Sigmoid colon (tissue), 4 donors: ENCODE measurements at regions not wholly inside any gene's neighbourhood (a gene's known extent, or its start where the extent isn't known, plus 50 kb on each side); places are given as distances from the start of the nearest gene placed in this dataset.

ENCODE experiments used
- CTCF ChIP-seq, 4 experiments: fragments of 450-650 bp in 3 of 4; fragments of 200-600 bp in 1 of 4; IDR thresholded peaks; one replicate each; pipeline ENCODE4 v1.5.1; 2016 to 2019; ENCODE audit warnings: antibody characterized with exemption in 4 of 4, mild to moderate bottlenecking in 3 of 4, moderate library complexity in 2 of 4
- POLR2A ChIP-seq, 2 donors: fragments of 450-650 bp; IDR thresholded peaks; one replicate each; pipeline ENCODE4 v1.6.1; 2016; ENCODE audit warnings: antibody characterized with exemption in 2 of 2, mild to moderate bottlenecking in 2 of 2, moderate library complexity in 2 of 2
- POLR2AphosphoS5 ChIP-seq, 4 donors: sonication (generic); formaldehyde crosslinking; IDR thresholded peaks; one replicate each; pipeline ENCODE4 v1.6.1; 2017; ENCODE audit warnings: antibody characterized with exemption in 4 of 4

- TF ChIP-seq CTCF (IDR thresholded peaks at IDR 0.05) (no peak), POLR2A (IDR thresholded peaks at IDR 0.05) (no peak), POLR2AphosphoS5 (IDR thresholded peaks at IDR 0.05) (no peak)
Observed at GRCh38 chr10:120112809-120113208, 220.3 kb downstream of the SEC23IP start.
